ENCODE measurements at regions not wholly inside any gene's neighbourhood (a gene's known extent, or its start where the extent isn't known, plus 50 kb on each side); places are given as distances from the start of the nearest gene placed in this dataset.

GRCh38 chr1:234713440-234713839 lies 103.5 kb upstream of the IRF2BP2 start:
- Histone ChIP-seq H3K9ac (ENCODE audit: low read depth in 1 of 2, low read length in 2 of 2) (no peak overlapping the region), H3K4me1 (ENCODE audit: control insufficient read depth in 1 of 2, insufficient read depth in 2 of 2, low read length in 2 of 2) (peaks cover 51 to 54% of the 10 kb centered on the region in 2 donors), H3K36me3 (ENCODE audit: control insufficient read depth in 1 of 2, insufficient read depth in 2 of 2, low read length in 2 of 2) (no peaks in the 10 kb centered on the region), H3K27ac (ENCODE audit: low read depth, low read length) (no peak overlapping the region), H3K4me3 (ENCODE audit: low read depth in 1 of 2, low read length in 2 of 2) (no peak overlapping the region), H3K9me3 (ENCODE audit: control insufficient read depth in 1 of 2, low read length in 2 of 2) (no peaks in the 10 kb centered on the region), H3K27me3 (ENCODE audit: control insufficient read depth in 1 of 2, insufficient read depth in 2 of 2, low read length in 2 of 2) (no peaks in the 10 kb centered on the region)

DNA sequence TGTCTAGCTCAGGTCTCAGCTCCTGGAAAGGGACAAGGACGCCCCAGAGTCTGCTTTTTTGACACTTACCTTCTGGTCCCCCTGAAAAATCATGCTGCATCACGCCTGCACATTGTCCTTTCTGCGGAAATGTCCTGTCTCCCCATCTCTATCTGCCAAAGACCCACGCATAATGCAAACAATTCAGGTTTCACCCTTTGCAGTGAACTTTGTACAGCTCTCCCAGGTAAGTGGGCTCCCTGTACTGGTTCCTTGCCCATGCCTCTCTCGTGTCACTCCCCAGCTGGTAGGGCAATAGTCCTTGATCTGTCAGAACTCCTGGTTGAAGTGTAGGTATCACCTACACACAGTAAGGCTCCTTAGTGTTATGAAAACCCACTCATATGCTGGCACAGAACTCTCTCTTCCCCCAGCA lies 102.9 kb upstream of the IRF2BP2 start:
- Histone ChIP-seq H3K4me1 (ENCODE audit: control insufficient read depth in 1 of 2, insufficient read depth in 2 of 2, low read length in 2 of 2) (peaks cover 46 to 49% of the 10 kb centered on the region in 2 donors), H3K27me3 (ENCODE audit: control insufficient read depth in 1 of 2, insufficient read depth in 2 of 2, low read length in 2 of 2) (no peaks in the 10 kb centered on the region), H3K9me3 (ENCODE audit: control insufficient read depth in 1 of 2, low read length in 2 of 2) (no peaks in the 10 kb centered on the region), H3K4me3 (ENCODE audit: low read depth in 1 of 2, low read length in 2 of 2) (no peak overlapping the region), H3K36me3 (ENCODE audit: control insufficient read depth in 1 of 2, insufficient read depth in 2 of 2, low read length in 2 of 2) (no peaks in the 10 kb centered on the region), H3K27ac (ENCODE audit: low read depth, low read length) (no peak overlapping the region), H3K9ac (ENCODE audit: low read depth in 1 of 2, low read length in 2 of 2) (no peak overlapping the region)

- Histone ChIP-seq H3K4me1 (ENCODE audit: control insufficient read depth in 1 of 2, insufficient read depth in 2 of 2, low read length in 2 of 2) (peaks cover 36 to 44% of the 10 kb centered on the region in 2 donors), H3K9ac (ENCODE audit: low read depth in 1 of 2, low read length in 2 of 2) (no peak overlapping the region), H3K36me3 (ENCODE audit: control insufficient read depth in 1 of 2, insufficient read depth in 2 of 2, low read length in 2 of 2) (no peaks in the 10 kb centered on the region), H3K27me3 (ENCODE audit: control insufficient read depth in 1 of 2, insufficient read depth in 2 of 2, low read length in 2 of 2) (no peaks in the 10 kb centered on the region), H3K27ac (ENCODE audit: low read depth, low read length) (no peak overlapping the region), H3K4me3 (ENCODE audit: low read depth in 1 of 2, low read length in 2 of 2) (no peak overlapping the region), H3K9me3 (ENCODE audit: control insufficient read depth in 1 of 2, low read length in 2 of 2) (no peaks in the 10 kb centered on the region)
These were observed 101.2 kb upstream of the IRF2BP2 start for GRCh38 chr1:234710936-234711724.

DNA sequence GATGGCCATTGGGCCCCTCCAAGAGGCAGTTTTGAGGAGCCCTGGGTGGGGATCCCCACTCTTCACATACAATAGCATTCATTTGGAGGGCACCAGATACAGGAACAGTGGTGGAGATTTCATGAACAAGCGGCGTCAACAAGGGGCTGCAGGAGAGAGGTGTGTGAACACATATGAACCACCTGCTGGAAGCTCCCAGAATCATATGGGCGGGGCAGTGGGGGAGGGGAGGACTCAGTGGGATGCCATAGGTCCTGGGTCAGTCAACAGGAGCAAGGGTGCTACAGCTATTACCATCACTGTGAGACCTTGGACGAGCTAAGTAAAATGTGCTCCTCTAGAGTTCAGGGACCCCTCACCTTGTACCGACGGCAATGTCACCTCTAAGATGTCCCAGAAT lies 100.4 kb upstream of the IRF2BP2 start:
- Histone ChIP-seq H3K4me1 (ENCODE audit: control insufficient read depth in 1 of 2, insufficient read depth in 2 of 2, low read length in 2 of 2) (peaks cover 29 to 44% of the 10 kb centered on the region in 2 donors), H3K4me3 (ENCODE audit: low read depth in 1 of 2, low read length in 2 of 2) (no peak overlapping the region), H3K27ac (ENCODE audit: low read depth, low read length) (no peak overlapping the region), H3K9ac (ENCODE audit: low read depth in 1 of 2, low read length in 2 of 2) (no peak overlapping the region), H3K9me3 (ENCODE audit: control insufficient read depth in 1 of 2, low read length in 2 of 2) (no peaks in the 10 kb centered on the region), H3K27me3 (ENCODE audit: control insufficient read depth in 1 of 2, insufficient read depth in 2 of 2, low read length in 2 of 2) (no peaks in the 10 kb centered on the region), H3K36me3 (ENCODE audit: control insufficient read depth in 1 of 2, insufficient read depth in 2 of 2, low read length in 2 of 2) (no peaks in the 10 kb centered on the region)

DNA sequence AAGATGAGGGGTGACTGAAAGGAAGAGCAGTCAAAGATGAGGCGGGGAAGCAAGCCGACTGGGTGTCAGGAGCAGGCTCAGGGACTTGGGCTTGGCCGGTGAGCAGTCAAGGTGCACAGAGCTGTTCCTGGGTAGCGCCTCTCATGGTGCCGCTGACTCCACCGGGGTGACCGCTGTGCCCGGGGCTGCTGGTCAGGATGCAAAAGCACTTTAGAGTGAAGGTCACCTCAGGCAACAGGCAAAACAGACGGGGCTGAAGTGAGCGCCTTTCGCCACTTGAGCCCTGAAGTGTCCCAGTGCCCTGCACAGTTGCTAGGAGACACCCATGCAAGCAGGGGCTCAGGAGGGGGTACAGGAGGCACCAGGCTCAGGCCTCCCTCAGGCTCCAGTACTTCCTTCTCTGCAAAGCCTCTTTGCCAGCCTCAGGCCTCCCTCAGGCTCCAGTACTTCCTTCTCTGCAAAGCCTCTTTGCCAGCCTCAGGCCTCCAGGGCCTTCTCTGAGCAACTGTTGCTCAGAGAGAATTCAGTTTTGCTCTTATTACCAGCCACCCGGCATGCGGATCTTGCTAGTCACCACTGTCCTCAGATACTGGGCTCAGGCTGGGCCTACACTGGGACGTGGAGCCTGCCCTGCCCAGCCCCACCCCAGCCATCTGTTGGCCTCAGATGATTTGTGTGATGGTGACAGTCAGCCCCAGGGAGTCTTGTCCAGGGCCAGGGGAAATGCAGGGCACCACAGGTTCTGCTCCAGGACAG lies 99.7 kb upstream of the IRF2BP2 start:
- Histone ChIP-seq H3K9ac (ENCODE audit: low read depth in 1 of 2, low read length in 2 of 2) (no peak overlapping the region), H3K27me3 (ENCODE audit: control insufficient read depth in 1 of 2, insufficient read depth in 2 of 2, low read length in 2 of 2) (no peaks in the 10 kb centered on the region), H3K36me3 (ENCODE audit: control insufficient read depth in 1 of 2, insufficient read depth in 2 of 2, low read length in 2 of 2) (no peaks in the 10 kb centered on the region), H3K9me3 (ENCODE audit: control insufficient read depth in 1 of 2, low read length in 2 of 2) (no peaks in the 10 kb centered on the region), H3K27ac (ENCODE audit: low read depth, low read length) (no peak overlapping the region), H3K4me1 (ENCODE audit: control insufficient read depth in 1 of 2, insufficient read depth in 2 of 2, low read length in 2 of 2) (peaks cover 22 to 45% of the 10 kb centered on the region in 2 donors), H3K4me3 (ENCODE audit: low read depth in 1 of 2, low read length in 2 of 2) (no peak overlapping the region)

- Histone ChIP-seq H3K4me3 (ENCODE audit: low read depth in 1 of 2, low read length in 2 of 2) (no peak overlapping the region), H3K4me1 (ENCODE audit: control insufficient read depth in 1 of 2, insufficient read depth in 2 of 2, low read length in 2 of 2) (peaks cover 22 to 45% of the 10 kb centered on the region in 2 donors), H3K36me3 (ENCODE audit: control insufficient read depth in 1 of 2, insufficient read depth in 2 of 2, low read length in 2 of 2) (no peaks in the 10 kb centered on the region), H3K9ac (ENCODE audit: low read depth in 1 of 2, low read length in 2 of 2) (no peak overlapping the region), H3K27ac (ENCODE audit: low read depth, low read length) (no peak overlapping the region), H3K9me3 (ENCODE audit: control insufficient read depth in 1 of 2, low read length in 2 of 2) (no peaks in the 10 kb centered on the region), H3K27me3 (ENCODE audit: control insufficient read depth in 1 of 2, insufficient read depth in 2 of 2, low read length in 2 of 2) (no peaks in the 10 kb centered on the region)
These were observed 98.9 kb upstream of the IRF2BP2 start for GRCh38 chr1:234708700-234709395.

DNA sequence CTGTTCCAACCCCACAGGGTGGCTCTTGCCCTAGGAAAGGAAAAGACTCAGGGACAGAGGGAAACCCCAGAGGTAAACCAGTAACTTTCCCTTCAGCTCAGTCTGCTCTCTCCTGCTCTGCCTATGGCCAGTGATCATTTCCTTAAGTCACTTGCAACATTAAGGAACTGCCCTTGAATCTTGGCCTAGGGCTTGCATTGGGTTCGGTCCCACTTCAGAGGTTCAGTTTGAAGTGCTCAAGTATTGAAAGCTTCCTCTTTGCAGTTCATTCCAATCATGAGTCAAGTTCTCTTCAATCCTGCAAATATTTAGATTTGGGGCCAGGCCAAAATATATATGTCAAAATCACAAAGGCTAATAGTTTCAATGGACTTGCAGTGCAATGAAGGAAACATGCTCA lies 97.7 kb upstream of the IRF2BP2 start:
- no peak overlapping the region for H3K27ac ChIP-seq (ENCODE audit: low read depth, low read length)
- no peaks in the 10 kb centered on the region for H3K27me3 ChIP-seq (ENCODE audit: control insufficient read depth in 1 of 2, insufficient read depth in 2 of 2, low read length in 2 of 2)
- peaks cover 16 to 38% of the 10 kb centered on the region in 2 donors for H3K4me1 ChIP-seq (ENCODE audit: control insufficient read depth in 1 of 2, insufficient read depth in 2 of 2, low read length in 2 of 2)
- H3K9ac ChIP-seq (ENCODE audit: low read depth in 1 of 2, low read length in 2 of 2): no peak overlapping the region
- H3K36me3 ChIP-seq (ENCODE audit: control insufficient read depth in 1 of 2, insufficient read depth in 2 of 2, low read length in 2 of 2): no peaks in the 10 kb centered on the region
- H3K4me3 ChIP-seq (ENCODE audit: low read depth in 1 of 2, low read length in 2 of 2): no peak overlapping the region
- no peaks in the 10 kb centered on the region for H3K9me3 ChIP-seq (ENCODE audit: control insufficient read depth in 1 of 2, low read length in 2 of 2)

DNA sequence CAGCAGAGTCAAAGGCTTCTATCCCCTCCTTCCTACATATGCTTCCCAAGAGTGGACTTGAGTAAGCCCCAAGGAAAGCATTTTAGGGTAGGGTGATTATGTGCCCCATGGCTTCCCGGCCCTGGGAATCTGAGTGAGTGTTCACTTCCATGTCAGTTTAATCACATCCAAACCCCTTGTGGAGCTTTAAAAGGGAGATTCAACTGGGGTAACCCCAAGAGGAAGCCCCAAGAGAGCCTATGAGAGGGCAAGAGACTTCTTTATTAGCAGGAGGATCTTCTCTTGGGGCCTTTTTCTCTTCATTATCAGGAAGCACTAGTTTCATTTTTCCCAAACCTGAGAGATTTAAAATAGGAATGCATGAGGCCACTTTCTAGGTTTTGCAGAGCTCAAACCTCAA lies 97.0 kb upstream of the IRF2BP2 start:
- H3K4me1 ChIP-seq (ENCODE audit: control insufficient read depth in 1 of 2, insufficient read depth in 2 of 2, low read length in 2 of 2): peaks cover 13 to 37% of the 10 kb centered on the region in 2 donors
- no peaks in the 10 kb centered on the region for H3K27me3 ChIP-seq (ENCODE audit: control insufficient read depth in 1 of 2, insufficient read depth in 2 of 2, low read length in 2 of 2)
- no peak overlapping the region for H3K4me3 ChIP-seq (ENCODE audit: low read depth in 1 of 2, low read length in 2 of 2)
- H3K9ac ChIP-seq (ENCODE audit: low read depth in 1 of 2, low read length in 2 of 2): no peak overlapping the region
- H3K9me3 ChIP-seq (ENCODE audit: control insufficient read depth in 1 of 2, low read length in 2 of 2): no peaks in the 10 kb centered on the region
- no peak overlapping the region for H3K27ac ChIP-seq (ENCODE audit: low read depth, low read length)
- no peaks in the 10 kb centered on the region for H3K36me3 ChIP-seq (ENCODE audit: control insufficient read depth in 1 of 2, insufficient read depth in 2 of 2, low read length in 2 of 2)

GRCh38 chr1:234706199-234706598 lies 96.2 kb upstream of the IRF2BP2 start:
- no peak overlapping the region for H3K4me3 ChIP-seq (ENCODE audit: low read depth in 1 of 2, low read length in 2 of 2)
- peaks cover 13 to 37% of the 10 kb centered on the region in 2 donors for H3K4me1 ChIP-seq (ENCODE audit: control insufficient read depth in 1 of 2, insufficient read depth in 2 of 2, low read length in 2 of 2)
- H3K27me3 ChIP-seq (ENCODE audit: control insufficient read depth in 1 of 2, insufficient read depth in 2 of 2, low read length in 2 of 2): no peaks in the 10 kb centered on the region
- H3K27ac ChIP-seq (ENCODE audit: low read depth, low read length): no peak overlapping the region
- no peaks in the 10 kb centered on the region for H3K36me3 ChIP-seq (ENCODE audit: control insufficient read depth in 1 of 2, insufficient read depth in 2 of 2, low read length in 2 of 2)
- H3K9ac ChIP-seq (ENCODE audit: low read depth in 1 of 2, low read length in 2 of 2): no peak overlapping the region
- no peaks in the 10 kb centered on the region for H3K9me3 ChIP-seq (ENCODE audit: control insufficient read depth in 1 of 2, low read length in 2 of 2)

DNA sequence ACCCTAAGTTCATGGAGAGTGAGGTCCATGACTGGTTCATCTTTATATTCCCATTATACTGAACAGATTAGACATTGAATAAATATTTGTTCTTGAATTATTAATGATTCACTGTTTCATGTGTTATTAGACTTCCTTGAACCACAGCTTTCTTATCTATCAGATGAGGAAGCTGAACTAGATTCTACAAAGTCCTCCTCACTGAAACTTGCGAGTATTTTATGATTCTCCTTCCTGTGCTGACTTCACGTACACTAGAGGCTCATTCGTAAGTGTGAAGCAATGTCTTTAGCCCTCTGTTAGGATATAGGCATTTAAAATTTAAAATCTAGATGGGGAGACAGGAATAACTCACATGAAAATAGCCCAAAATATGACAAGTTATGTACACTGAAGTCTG lies 95.6 kb upstream of the IRF2BP2 start:
- Histone ChIP-seq H3K36me3 (ENCODE audit: control insufficient read depth in 1 of 2, insufficient read depth in 2 of 2, low read length in 2 of 2) (no peaks in the 10 kb centered on the region), H3K4me3 (ENCODE audit: low read depth in 1 of 2, low read length in 2 of 2) (no peak overlapping the region), H3K27me3 (ENCODE audit: control insufficient read depth in 1 of 2, insufficient read depth in 2 of 2, low read length in 2 of 2) (no peaks in the 10 kb centered on the region), H3K4me1 (ENCODE audit: control insufficient read depth in 1 of 2, insufficient read depth in 2 of 2, low read length in 2 of 2) (peaks cover 14 to 38% of the 10 kb centered on the region in 2 donors), H3K27ac (ENCODE audit: low read depth, low read length) (no peak overlapping the region), H3K9ac (ENCODE audit: low read depth in 1 of 2, low read length in 2 of 2) (no peak overlapping the region), H3K9me3 (ENCODE audit: control insufficient read depth in 1 of 2, low read length in 2 of 2) (no peaks in the 10 kb centered on the region)

Data from duodenal mucosa (tissue), 2 donors.